Loucy (cell line): ENCODE measurements at regions not wholly inside any gene's neighbourhood (a gene's known extent, or its start where the extent isn't known, plus 50 kb on each side); places are given as distances from the start of the nearest gene placed in this dataset.

Source experiments
- H2AFZ ChIP-seq: fragments of 200-600 bp; sonication (generic); 2 replicates; pipeline ENCODE4 v1.6.0; 2016; ENCODE audit warnings: antibody characterized with exemption, mild to moderate bottlenecking, low read length, moderate library complexity
- H3F3A ChIP-seq: fragments of 200-600 bp; 2 replicates; pipeline ENCODE4 v1.6.0; 2016; ENCODE audit warnings: antibody characterized with exemption, low read depth, mild to moderate bottlenecking
- H3K27me3 ChIP-seq: fragments of 200-600 bp; sonication (generic); 2 replicates; pipeline ENCODE4 v1.6.1; 2014; ENCODE audit warnings: low read length, mild to moderate bottlenecking; ENCODE audit not compliant: insufficient read depth, poor library complexity, severe bottlenecking
- H3K36me3 ChIP-seq: fragments of 200-600 bp; sonication (generic); 2 replicates; pipeline ENCODE4 v1.6.1; 2016; ENCODE audit warnings: low read length; ENCODE audit not compliant: insufficient read depth
- H3K4me1 ChIP-seq: fragments of 200-600 bp; sonication (generic); 2 replicates; pipeline ENCODE4 v1.5.1; 2014; ENCODE audit warnings: low read length, mild to moderate bottlenecking; ENCODE audit not compliant: insufficient read depth, poor library complexity, severe bottlenecking
- H3K4me2 ChIP-seq: fragments of 200-600 bp; sonication (generic); 2 replicates; pipeline ENCODE4 v1.6.0; 2014; ENCODE audit warnings: antibody characterized with exemption, low read length, low read depth, mild to moderate bottlenecking; ENCODE audit not compliant: poor library complexity, severe bottlenecking
- H3K4me3 ChIP-seq: fragments of 200-600 bp; sonication (generic); 2 replicates; pipeline ENCODE4 v1.5.1; 2014; ENCODE audit warnings: low read length, mild to moderate bottlenecking, mixed read lengths; ENCODE audit not compliant: poor library complexity, severe bottlenecking
- H3K79me2 ChIP-seq: fragments of 200-600 bp; sonication (generic); 2 replicates; pipeline ENCODE4 v1.6.1; 2014; ENCODE audit warnings: low read length; ENCODE audit not compliant: insufficient read depth
- H3K9ac ChIP-seq: fragments of 200-600 bp; sonication (generic); 2 replicates; pipeline ENCODE4 v1.6.0; 2014; ENCODE audit warnings: mild to moderate bottlenecking, low read depth, low read length, moderate library complexity; ENCODE audit not compliant: poor library complexity, severe bottlenecking
- H3K9me2 ChIP-seq: fragments of 200-600 bp; sonication (generic); replicated peaks from 2 replicates; pipeline ENCODE4 v1.6.1; 2016; ENCODE audit warnings: low read depth, low read length, mixed read lengths
- H3K9me3 ChIP-seq: fragments of 200-600 bp; sonication (generic); 2 replicates; pipeline ENCODE4 v1.6.1; 2014; ENCODE audit warnings: mild to moderate bottlenecking, antibody characterized with exemption, low read length, low read depth; ENCODE audit not compliant: insufficient read depth
- H4K20me1 ChIP-seq: fragments of 200-600 bp; sonication (generic); 2 replicates; pipeline ENCODE4 v1.6.0; 2014; ENCODE audit warnings: antibody characterized with exemption, low read length, mild to moderate bottlenecking; ENCODE audit not compliant: insufficient read depth, poor library complexity, severe bottlenecking
- EZH2phosphoT487 ChIP-seq: fragments of 200-600 bp; IDR thresholded peaks from 2 replicates; pipeline ENCODE4 v1.6.1; 2018; ENCODE audit warnings: antibody characterized with exemption, mild to moderate bottlenecking, moderate library complexity, borderline replicate concordance
- TF ChIP-seq, protein P1 (sequence below): fragments of 200-600 bp; sonication (generic); conservative IDR thresholded peaks from 2 replicates; pipeline ENCODE4 v1.5.1; 2014; ENCODE audit warnings: mild to moderate bottlenecking, antibody characterized with exemption, low read length

DNA sequence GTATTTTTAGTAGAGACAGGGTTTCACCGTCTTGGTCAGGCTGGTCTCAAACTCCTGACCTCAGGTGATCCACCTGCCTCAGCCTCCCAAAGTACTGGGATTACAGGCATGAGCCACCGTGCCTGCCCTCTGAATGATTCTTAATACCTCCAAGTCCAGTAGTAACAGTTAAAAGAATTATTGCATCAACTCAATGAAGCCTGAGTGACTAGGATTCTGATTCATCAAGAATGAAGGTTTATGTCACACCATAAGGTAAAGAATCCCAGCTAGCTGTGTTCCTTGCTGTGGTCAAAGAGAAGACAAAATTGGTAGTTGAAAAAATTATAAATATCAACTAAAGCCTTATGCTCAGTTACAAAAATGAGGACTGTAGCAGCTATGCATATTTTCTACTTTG lies 81.2 kb upstream of the ABCC4 start:
- Histone ChIP-seq H3F3A (no peaks in the 10 kb centered on the region), H2AFZ (no peak overlapping the region), H3K9me2 (no peaks in the 10 kb centered on the region), H3K4me1 (no peaks in the 10 kb centered on the region), H3K79me2 (no peaks in the 10 kb centered on the region), H3K9me3 (no peaks in the 10 kb centered on the region), H3K27me3 (no peaks in the 10 kb centered on the region), H3K36me3 (no peaks in the 10 kb centered on the region), H4K20me1 (no peaks in the 10 kb centered on the region), H3K9ac (no peak overlapping the region), H3K4me2 (no peak overlapping the region), H3K4me3 (no peak overlapping the region)
- TF ChIP-seq, protein P1, sequence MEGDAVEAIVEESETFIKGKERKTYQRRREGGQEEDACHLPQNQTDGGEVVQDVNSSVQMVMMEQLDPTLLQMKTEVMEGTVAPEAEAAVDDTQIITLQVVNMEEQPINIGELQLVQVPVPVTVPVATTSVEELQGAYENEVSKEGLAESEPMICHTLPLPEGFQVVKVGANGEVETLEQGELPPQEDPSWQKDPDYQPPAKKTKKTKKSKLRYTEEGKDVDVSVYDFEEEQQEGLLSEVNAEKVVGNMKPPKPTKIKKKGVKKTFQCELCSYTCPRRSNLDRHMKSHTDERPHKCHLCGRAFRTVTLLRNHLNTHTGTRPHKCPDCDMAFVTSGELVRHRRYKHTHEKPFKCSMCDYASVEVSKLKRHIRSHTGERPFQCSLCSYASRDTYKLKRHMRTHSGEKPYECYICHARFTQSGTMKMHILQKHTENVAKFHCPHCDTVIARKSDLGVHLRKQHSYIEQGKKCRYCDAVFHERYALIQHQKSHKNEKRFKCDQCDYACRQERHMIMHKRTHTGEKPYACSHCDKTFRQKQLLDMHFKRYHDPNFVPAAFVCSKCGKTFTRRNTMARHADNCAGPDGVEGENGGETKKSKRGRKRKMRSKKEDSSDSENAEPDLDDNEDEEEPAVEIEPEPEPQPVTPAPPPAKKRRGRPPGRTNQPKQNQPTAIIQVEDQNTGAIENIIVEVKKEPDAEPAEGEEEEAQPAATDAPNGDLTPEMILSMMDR, result no peak
- no peak for TF ChIP-seq EZH2phosphoT487

DNA sequence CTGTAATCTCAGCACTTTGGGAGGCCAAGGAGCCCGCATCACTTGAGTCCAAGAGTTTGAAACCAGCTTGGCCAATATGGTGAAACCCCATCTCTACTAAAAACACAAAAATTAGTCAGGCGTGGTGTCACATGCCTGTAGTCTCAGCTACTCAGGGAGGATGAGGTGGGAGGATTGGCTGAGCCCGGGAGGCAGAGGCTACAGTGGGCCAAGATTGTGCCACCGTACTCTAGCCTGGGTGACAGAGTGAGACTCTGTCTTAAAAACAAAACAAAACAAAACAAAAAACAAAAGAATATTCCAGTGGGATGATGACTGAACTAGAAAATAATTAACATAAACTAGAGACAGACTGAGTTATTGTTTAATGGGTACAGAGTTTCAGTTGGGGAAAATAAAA lies 81.7 kb upstream of the ABCC4 start:
- H3K4me1 ChIP-seq, result no peaks in the 10 kb centered on the region
- H3K4me3 ChIP-seq, result no peak overlapping the region
- no peak for TF ChIP-seq EZH2phosphoT487
- H3K4me2 ChIP-seq, result no peak overlapping the region
- H3K36me3 ChIP-seq, result no peaks in the 10 kb centered on the region
- no peaks in the 10 kb centered on the region for H4K20me1 ChIP-seq
- H2AFZ ChIP-seq, result no peak overlapping the region
- H3K9me3 ChIP-seq, result no peaks in the 10 kb centered on the region
- no peaks in the 10 kb centered on the region for H3F3A ChIP-seq
- H3K79me2 ChIP-seq, result no peaks in the 10 kb centered on the region
- H3K9ac ChIP-seq, result no peak overlapping the region
- H3K27me3 ChIP-seq, result no peaks in the 10 kb centered on the region
- H3K9me2 ChIP-seq, result no peaks in the 10 kb centered on the region

DNA sequence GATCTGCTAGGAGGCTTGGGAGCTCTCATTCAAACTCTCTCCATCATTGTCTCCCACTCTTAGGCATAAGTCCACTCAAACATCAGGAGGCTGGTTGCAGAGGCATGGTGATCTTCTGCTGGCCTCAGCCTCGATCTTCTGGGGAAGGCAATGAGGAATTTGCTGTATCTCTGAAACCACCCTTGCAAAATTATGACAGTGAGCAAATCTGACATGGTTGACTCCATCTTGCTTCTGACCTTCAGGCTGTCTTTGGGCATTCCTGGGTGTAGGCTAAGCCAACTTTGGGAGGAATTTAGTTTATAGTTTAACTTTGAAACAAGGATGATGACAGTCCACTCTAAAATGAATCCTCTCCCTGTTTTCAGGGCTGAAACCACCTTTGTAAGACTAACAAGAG lies 84.1 kb upstream of the ABCC4 start:
- no peak overlapping the region for H3K9ac ChIP-seq
- H3K9me2 ChIP-seq, result no peaks in the 10 kb centered on the region
- no peaks in the 10 kb centered on the region for H3K36me3 ChIP-seq

DNA sequence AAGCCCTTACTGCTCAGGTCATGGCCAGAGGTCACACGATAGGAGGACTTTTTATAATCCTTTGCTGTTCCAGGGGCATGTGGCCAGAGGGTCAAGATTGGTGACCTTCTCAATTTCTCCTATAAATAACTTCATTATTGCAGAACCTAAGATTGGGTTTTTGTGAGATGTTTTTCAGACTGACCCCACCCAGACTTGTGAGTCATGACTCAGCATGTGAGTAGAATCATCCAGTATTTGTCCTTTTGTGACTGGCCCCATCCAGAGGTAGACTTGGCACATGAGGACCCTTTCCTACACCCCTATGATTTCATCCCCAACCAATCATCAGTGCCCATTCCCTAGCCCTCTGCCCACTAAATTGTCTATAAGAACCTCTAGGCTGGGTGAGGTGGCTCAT lies 84.5 kb upstream of the ABCC4 start:
- Histone ChIP-seq H3K36me3 (no peaks in the 10 kb centered on the region), H3K9me2 (no peaks in the 10 kb centered on the region), H3F3A (no peaks in the 10 kb centered on the region), H3K79me2 (no peaks in the 10 kb centered on the region), H3K9ac (no peak overlapping the region), H3K4me1 (no peaks in the 10 kb centered on the region), H3K9me3 (no peaks in the 10 kb centered on the region), H2AFZ (no peak overlapping the region), H3K27me3 (no peaks in the 10 kb centered on the region), H3K4me3 (no peak overlapping the region), H3K4me2 (no peak overlapping the region), H4K20me1 (no peaks in the 10 kb centered on the region)
- TF ChIP-seq, protein P1, result no peak
- TF ChIP-seq EZH2phosphoT487, result no peak

More for the DNA sequence above, 84.1 kb upstream of the ABCC4 start:
- no peaks in the 10 kb centered on the region for H3K4me1 ChIP-seq
- H3K4me2 ChIP-seq, result no peak overlapping the region
- H3F3A ChIP-seq, result no peaks in the 10 kb centered on the region
- TF ChIP-seq EZH2phosphoT487, result no peak
- TF ChIP-seq, protein P1, result no peak
- H3K9me3 ChIP-seq, result no peaks in the 10 kb centered on the region
- H3K27me3 ChIP-seq, result no peaks in the 10 kb centered on the region
- H2AFZ ChIP-seq, result no peak overlapping the region
- H4K20me1 ChIP-seq, result no peaks in the 10 kb centered on the region
- H3K4me3 ChIP-seq, result no peak overlapping the region
- no peaks in the 10 kb centered on the region for H3K79me2 ChIP-seq
